Hepatocyte (in vitro differentiated cells): ENCODE measurements at regions not wholly inside any gene's neighbourhood (a gene's known extent, or its start where the extent isn't known, plus 50 kb on each side); places are given as distances from the start of the nearest gene placed in this dataset.

Experiments
- DNase-seq: peaks from one replicate; pipeline ENCODE4 v3.0.0-alpha.2; 2016; ENCODE audit warnings: low spot score
- H2AFZ ChIP-seq: fragments of 200-600 bp; sonication (generic); 2 replicates; pipeline ENCODE4 v1.6.0; 2016; ENCODE audit warnings: antibody characterized with exemption, mild to moderate bottlenecking
- H3K27ac ChIP-seq: fragments of 200-600 bp; sonication (generic); 2 replicates; pipeline ENCODE4 v1.5.1; 2016; ENCODE audit warnings: mild to moderate bottlenecking
- H3K27me3 ChIP-seq: fragments of 200-600 bp; sonication (generic); 2 replicates; pipeline ENCODE4 v1.6.1; 2016
- H3K36me3 ChIP-seq: fragments of 200-600 bp; sonication (generic); replicated peaks from 2 replicates; pipeline ENCODE4 v1.5.1; 2016; ENCODE audit warnings: low read depth; ENCODE audit not compliant: insufficient read depth
- H3K4me1 ChIP-seq: fragments of 200-600 bp; sonication (generic); 2 replicates; pipeline ENCODE4 v1.5.1; 2016; ENCODE audit warnings: mild to moderate bottlenecking, moderate library complexity; ENCODE audit not compliant: insufficient read depth
- H3K4me2 ChIP-seq: fragments of 200-600 bp; sonication (generic); 2 replicates; pipeline ENCODE4 v1.6.0; 2016
- H3K4me3 ChIP-seq: fragments of 200-600 bp; sonication (generic); 2 replicates; pipeline ENCODE4 v1.5.1; 2016; ENCODE audit warnings: mild to moderate bottlenecking
- H3K79me2 ChIP-seq: fragments of 200-600 bp; sonication (generic); 2 replicates; pipeline ENCODE4 v1.6.0; 2017; ENCODE audit warnings: mild to moderate bottlenecking
- H3K9me2 ChIP-seq: fragments of 200-600 bp; sonication (generic); replicated peaks from 2 replicates; pipeline ENCODE4 v1.6.0; 2017; ENCODE audit warnings: mild to moderate bottlenecking; ENCODE audit not compliant: insufficient read depth
- H3K9me3 ChIP-seq: fragments of 200-600 bp; sonication (generic); 2 replicates; pipeline ENCODE4 v1.5.1; 2016; ENCODE audit warnings: low read depth, mild to moderate bottlenecking
- H4K20me1 ChIP-seq: fragments of 200-600 bp; sonication (generic); 2 replicates; pipeline ENCODE4 v1.6.0; 2016; ENCODE audit warnings: mild to moderate bottlenecking; ENCODE audit not compliant: insufficient read depth, poor library complexity, severe bottlenecking
- EZH2 ChIP-seq: fragments of 200-600 bp; sonication (generic); IDR thresholded peaks from 2 replicates; pipeline ENCODE4 v1.6.1; 2016; ENCODE audit warnings: antibody characterized with exemption, mild to moderate bottlenecking, borderline replicate concordance
- EZH2phosphoT487 ChIP-seq: fragments of 200-600 bp; sonication (generic); IDR thresholded peaks from one replicate; pipeline ENCODE4 v1.6.1; 2018; ENCODE audit warnings: antibody characterized with exemption, mild to moderate bottlenecking, low read depth, moderate library complexity; ENCODE audit not compliant: unreplicated experiment, severe bottlenecking
- WGBS: methylation state at CpG from one replicate; pipeline ENCODE4 v1.1.6; 2016; ENCODE audit warnings: low lambda C conversion rate; ENCODE audit errors: missing lambda C conversion rate; 5-methylcytosine and 5-hydroxymethylcytosine counted together
- TF ChIP-seq, protein P1 (sequence below): fragments of 200-600 bp; sonication (generic); IDR thresholded peaks from 2 replicates; pipeline ENCODE4 v1.5.1; 2016; ENCODE audit warnings: antibody characterized with exemption, mild to moderate bottlenecking; ENCODE audit not compliant: poor library complexity

- WGBS, result 60% methylated on average over 1 of the region's 1 CpG
Observed at GRCh38 chrX:5449323-5449722, 779.3 kb downstream of the NLGN4X start.

DNA sequence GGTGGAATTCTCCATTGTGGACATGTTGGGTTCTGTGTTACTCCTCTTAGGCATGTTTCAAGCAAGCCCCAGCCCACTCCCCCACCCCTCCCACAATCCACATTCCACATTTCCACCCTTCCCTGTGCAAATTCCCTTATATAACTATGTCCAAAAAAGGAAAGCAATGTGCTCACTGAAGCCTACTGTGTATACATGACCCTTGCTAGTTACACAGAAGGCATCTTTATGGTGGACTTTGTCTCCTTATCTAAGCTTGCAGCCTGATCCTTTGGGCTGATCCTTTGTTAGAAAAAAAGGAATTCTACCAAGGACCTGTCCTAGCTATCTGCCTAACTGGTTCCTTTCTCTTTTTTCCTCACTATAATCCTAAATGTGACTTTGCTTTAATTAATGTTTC, 796.8 kb downstream of the NLGN4X start:
- H3K36me3 ChIP-seq, result no peaks in the 10 kb centered on the region
- H3K27ac ChIP-seq, result peak overlapping the region; percentile 68
- no peaks in the 10 kb centered on the region for H3K9me3 ChIP-seq
- no peaks in the 10 kb centered on the region for H3K9me2 ChIP-seq
- H3K4me1 ChIP-seq, result peaks cover 5% of the 10 kb centered on the region
- H4K20me1 ChIP-seq, result no peaks in the 10 kb centered on the region
- DNase-seq, result peak; percentile 19
- H2AFZ ChIP-seq, result no peak overlapping the region
- no peak for TF ChIP-seq EZH2
- TF ChIP-seq, protein P1, sequence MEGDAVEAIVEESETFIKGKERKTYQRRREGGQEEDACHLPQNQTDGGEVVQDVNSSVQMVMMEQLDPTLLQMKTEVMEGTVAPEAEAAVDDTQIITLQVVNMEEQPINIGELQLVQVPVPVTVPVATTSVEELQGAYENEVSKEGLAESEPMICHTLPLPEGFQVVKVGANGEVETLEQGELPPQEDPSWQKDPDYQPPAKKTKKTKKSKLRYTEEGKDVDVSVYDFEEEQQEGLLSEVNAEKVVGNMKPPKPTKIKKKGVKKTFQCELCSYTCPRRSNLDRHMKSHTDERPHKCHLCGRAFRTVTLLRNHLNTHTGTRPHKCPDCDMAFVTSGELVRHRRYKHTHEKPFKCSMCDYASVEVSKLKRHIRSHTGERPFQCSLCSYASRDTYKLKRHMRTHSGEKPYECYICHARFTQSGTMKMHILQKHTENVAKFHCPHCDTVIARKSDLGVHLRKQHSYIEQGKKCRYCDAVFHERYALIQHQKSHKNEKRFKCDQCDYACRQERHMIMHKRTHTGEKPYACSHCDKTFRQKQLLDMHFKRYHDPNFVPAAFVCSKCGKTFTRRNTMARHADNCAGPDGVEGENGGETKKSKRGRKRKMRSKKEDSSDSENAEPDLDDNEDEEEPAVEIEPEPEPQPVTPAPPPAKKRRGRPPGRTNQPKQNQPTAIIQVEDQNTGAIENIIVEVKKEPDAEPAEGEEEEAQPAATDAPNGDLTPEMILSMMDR, result no peak
- TF ChIP-seq EZH2phosphoT487, result no peak
- H3K27me3 ChIP-seq, result no peaks in the 10 kb centered on the region
- no peaks in the 10 kb centered on the region for H3K79me2 ChIP-seq
- no peak overlapping the region for H3K4me3 ChIP-seq
- H3K4me2 ChIP-seq, result peak overlapping the region; percentile 27

More at GRCh38 chrX:5449323-5449722, 779.3 kb downstream of the NLGN4X start:
- no peaks in the 10 kb centered on the region for H3K4me1 ChIP-seq
- TF ChIP-seq, protein P1, result no peak
- TF ChIP-seq EZH2phosphoT487, result no peak
- no peak for TF ChIP-seq EZH2
- H3K9me3 ChIP-seq, result no peaks in the 10 kb centered on the region
- H3K4me3 ChIP-seq, result no peak overlapping the region
- DNase-seq, result no peak
- H3K27ac ChIP-seq, result no peak overlapping the region
- no peaks in the 10 kb centered on the region for H4K20me1 ChIP-seq
- no peaks in the 10 kb centered on the region for H3K79me2 ChIP-seq
- no peaks in the 10 kb centered on the region for H3K9me2 ChIP-seq
- H2AFZ ChIP-seq, result no peak overlapping the region
- H3K36me3 ChIP-seq, result no peaks in the 10 kb centered on the region
- H3K4me2 ChIP-seq, result no peak overlapping the region
- no peaks in the 10 kb centered on the region for H3K27me3 ChIP-seq

- Histone ChIP-seq H3K4me1 (no peaks in the 10 kb centered on the region), H3K36me3 (no peaks in the 10 kb centered on the region), H3K9me2 (no peaks in the 10 kb centered on the region), H3K4me3 (no peak overlapping the region), H3K4me2 (no peak overlapping the region), H3K27ac (no peak overlapping the region), H4K20me1 (no peaks in the 10 kb centered on the region), H2AFZ (no peak overlapping the region), H3K27me3 (no peaks in the 10 kb centered on the region), H3K79me2 (no peaks in the 10 kb centered on the region), H3K9me3 (no peaks in the 10 kb centered on the region)
- no peak for DNase-seq
- TF ChIP-seq EZH2, result no peak
- no peak for TF ChIP-seq EZH2phosphoT487
- TF ChIP-seq, protein P1, result no peak
Observed at GRCh38 chrX:5425119-5425518, 803.5 kb downstream of the NLGN4X start.

GRCh38 chrX:5417381-5417780, 811.3 kb downstream of the NLGN4X start:
- H3K79me2 ChIP-seq, result no peaks in the 10 kb centered on the region
- no peak overlapping the region for H3K4me2 ChIP-seq
- no peaks in the 10 kb centered on the region for H3K4me1 ChIP-seq
- no peak overlapping the region for H3K27ac ChIP-seq
- no peaks in the 10 kb centered on the region for H3K36me3 ChIP-seq
- WGBS, result 83% methylated on average over 1 of the region's 1 CpG
- DNase-seq, result no peak
- H3K9me2 ChIP-seq, result no peaks in the 10 kb centered on the region
- no peak for TF ChIP-seq EZH2phosphoT487
- TF ChIP-seq EZH2, result no peak
- TF ChIP-seq, protein P1, result no peak
- no peaks in the 10 kb centered on the region for H3K9me3 ChIP-seq
- H4K20me1 ChIP-seq, result no peaks in the 10 kb centered on the region
- no peak overlapping the region for H2AFZ ChIP-seq
- H3K4me3 ChIP-seq, result no peak overlapping the region
- H3K27me3 ChIP-seq, result no peaks in the 10 kb centered on the region
